ENCODE measurements at regions not wholly inside any gene's neighbourhood (a gene's known extent, or its start where the extent isn't known, plus 50 kb on each side); places are given as distances from the start of the nearest gene placed in this dataset.

DNA sequence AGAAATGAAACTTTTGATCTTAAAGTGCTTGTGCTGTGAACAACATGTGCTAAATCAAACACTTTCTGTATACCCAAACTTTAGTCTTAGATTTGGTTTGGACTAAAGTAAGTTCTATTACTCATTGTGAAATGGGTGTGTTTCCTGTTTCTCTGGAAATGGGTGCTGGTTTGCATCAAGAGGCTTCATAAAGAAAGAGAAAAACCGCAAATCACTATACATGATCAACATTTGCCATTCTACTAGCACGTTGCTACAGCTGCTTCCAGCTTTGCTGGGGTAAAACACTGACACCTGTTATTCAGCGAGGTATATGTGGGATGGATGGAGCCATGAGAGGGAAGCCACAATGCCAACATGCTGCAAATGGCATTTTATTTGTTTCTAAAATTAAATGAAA, 547.0 kb upstream of the ACVR2A start:
- no peak overlapping the region for H3K27ac ChIP-seq
- CTCF ChIA-PET, result no interaction called here
- TF ChIP-seq, protein P1, sequence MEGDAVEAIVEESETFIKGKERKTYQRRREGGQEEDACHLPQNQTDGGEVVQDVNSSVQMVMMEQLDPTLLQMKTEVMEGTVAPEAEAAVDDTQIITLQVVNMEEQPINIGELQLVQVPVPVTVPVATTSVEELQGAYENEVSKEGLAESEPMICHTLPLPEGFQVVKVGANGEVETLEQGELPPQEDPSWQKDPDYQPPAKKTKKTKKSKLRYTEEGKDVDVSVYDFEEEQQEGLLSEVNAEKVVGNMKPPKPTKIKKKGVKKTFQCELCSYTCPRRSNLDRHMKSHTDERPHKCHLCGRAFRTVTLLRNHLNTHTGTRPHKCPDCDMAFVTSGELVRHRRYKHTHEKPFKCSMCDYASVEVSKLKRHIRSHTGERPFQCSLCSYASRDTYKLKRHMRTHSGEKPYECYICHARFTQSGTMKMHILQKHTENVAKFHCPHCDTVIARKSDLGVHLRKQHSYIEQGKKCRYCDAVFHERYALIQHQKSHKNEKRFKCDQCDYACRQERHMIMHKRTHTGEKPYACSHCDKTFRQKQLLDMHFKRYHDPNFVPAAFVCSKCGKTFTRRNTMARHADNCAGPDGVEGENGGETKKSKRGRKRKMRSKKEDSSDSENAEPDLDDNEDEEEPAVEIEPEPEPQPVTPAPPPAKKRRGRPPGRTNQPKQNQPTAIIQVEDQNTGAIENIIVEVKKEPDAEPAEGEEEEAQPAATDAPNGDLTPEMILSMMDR (conservative IDR thresholded peaks at IDR 0.05; ENCODE audit: low read depth), result no peak
- POLR2A ChIA-PET (ENCODE audit: low non-redundant PET), result no interaction called here
- no peak for DNase-seq (ENCODE audit: low spot score)

DNA sequence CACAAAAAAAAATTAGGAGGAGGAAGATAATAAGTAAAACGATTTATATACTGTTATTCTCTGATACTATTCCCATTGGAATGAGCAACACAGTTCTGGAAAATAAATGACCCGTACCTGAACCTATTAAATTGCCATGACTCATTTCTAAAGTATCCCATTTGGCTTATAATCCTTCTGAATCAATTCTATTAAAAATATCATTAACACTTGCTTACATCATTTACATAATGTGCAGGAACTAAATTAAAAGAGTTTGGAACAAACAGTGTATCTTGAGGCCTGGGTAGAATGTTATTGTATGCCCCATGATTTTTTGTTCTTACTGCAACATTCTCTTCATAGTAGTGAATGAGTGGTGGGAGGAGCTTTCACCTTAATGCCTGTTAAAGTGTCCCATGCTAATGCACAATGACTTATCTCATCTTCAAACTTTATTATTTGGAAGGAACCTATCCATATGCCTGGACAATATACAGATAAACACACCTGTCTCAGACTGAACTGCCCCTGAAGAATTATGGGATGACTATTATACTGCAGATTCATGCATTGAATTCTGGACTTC, 549.9 kb upstream of the ACVR2A start:
- TF ChIP-seq, protein P1 (conservative IDR thresholded peaks at IDR 0.05; ENCODE audit: low read depth), result no peak
- CTCF ChIA-PET, result no interaction called here
- POLR2A ChIA-PET (ENCODE audit: low non-redundant PET), result no interaction called here
- DNase-seq (ENCODE audit: low spot score), result peak; percentile 57
- no peak overlapping the region for H3K27ac ChIP-seq

DNA sequence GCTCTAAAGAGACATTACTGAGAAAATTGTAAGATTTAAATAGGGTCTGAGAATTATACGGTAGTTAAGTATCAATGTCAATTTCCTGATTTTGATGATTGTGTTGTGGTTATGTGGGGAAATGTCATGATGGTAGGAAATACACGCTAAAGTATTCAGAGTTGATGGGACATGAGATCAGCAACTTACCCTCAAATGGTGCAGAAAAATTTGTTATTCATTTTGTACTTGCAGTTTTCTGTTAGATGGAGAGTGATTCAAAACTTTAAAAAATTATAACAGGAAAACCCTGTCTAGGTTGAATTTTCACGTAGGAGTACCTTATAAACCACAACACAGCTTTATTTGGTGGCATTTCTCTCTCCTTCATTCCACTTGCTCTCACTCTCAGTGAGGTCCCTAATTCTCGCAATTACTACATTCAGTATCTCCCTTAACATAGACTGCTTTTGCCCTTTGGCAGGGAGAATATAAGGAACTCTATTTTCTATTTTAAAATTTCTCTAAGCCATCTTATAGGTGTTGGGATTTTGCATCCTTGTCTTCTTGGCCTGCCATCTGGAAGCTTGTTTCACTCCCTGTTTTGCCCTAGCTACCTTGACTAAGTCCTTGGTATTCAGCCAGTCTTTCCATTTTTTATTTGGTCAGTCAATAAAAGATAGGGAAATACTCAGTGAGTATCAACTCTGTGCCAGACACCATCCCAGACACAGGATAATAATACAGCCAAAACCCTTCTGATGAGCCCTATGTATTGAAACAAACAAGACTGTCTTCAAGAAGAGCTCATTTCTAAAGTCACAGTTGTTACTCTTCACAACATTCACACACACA, 550.6 kb upstream of the ACVR2A start:
- TF ChIP-seq, protein P1 (conservative IDR thresholded peaks at IDR 0.05; ENCODE audit: low read depth), result no peak
- no peak for DNase-seq (ENCODE audit: low spot score)
- ChIA-PET CTCF (no interaction called here), POLR2A (ENCODE audit: low non-redundant PET) (no interaction called here)
- H3K27ac ChIP-seq, result no peak overlapping the region

DNA sequence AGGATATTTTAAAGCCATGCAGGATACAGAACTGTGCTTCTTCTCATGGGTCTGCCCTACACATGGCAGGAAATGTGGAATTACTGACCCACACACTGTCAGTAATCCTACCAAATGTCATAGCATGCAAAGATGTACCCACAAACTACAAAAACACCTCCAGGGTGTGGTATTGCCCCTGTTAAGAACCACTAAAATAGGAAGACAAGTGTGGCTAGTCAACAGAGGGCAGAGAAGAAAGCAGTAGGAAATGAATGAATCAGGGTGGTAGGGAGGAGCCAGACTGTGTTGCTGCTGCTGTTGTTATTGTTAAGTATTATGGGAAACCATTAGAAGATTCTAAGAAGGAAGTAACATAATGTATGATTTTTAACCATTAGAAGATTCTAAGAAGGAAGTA, 556.7 kb upstream of the ACVR2A start:
- TF ChIP-seq, protein P1 (conservative IDR thresholded peaks at IDR 0.05; ENCODE audit: low read depth), result no peak
- ChIA-PET CTCF (no interaction called here), POLR2A (ENCODE audit: low non-redundant PET) (no interaction called here)
- DNase-seq (ENCODE audit: low spot score), result no peak
- no peak overlapping the region for H3K27ac ChIP-seq

DNA sequence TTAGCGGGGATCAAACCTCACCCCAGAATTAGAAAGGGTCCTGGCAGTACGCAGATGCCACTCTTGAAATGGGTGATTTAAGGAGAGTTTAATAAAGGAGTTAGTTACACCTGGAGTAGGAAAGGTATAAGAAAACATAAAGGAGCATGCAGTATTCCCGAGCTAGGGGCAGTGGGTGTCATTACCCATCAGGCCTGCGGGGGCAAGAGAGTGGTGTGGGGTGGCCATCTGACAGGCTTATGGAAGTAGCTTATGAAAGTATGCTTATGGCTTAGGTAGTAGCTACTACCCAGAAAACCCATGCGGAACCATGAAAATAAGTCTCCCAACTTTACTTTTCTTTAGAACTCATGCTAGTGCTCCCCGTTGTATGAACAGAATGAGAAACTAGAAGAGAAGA, 568.9 kb upstream of the ACVR2A start:
- ChIA-PET CTCF (interaction anchor here (0.8 to 1.3 kb wide), 3 partner anchors 18 to 547 kb away, joined by 3 read pairs; no protein-coding TSS in a partner anchor), POLR2A (ENCODE audit: low non-redundant PET) (no interaction called here)
- TF ChIP-seq, protein P1 (conservative IDR thresholded peaks at IDR 0.05; ENCODE audit: low read depth), result 0 out of 2 replicates have a peak, but pooled peaks have one; percentile 12
- no peak for DNase-seq (ENCODE audit: low spot score)
- H3K27ac ChIP-seq, result no peak overlapping the region

DNA sequence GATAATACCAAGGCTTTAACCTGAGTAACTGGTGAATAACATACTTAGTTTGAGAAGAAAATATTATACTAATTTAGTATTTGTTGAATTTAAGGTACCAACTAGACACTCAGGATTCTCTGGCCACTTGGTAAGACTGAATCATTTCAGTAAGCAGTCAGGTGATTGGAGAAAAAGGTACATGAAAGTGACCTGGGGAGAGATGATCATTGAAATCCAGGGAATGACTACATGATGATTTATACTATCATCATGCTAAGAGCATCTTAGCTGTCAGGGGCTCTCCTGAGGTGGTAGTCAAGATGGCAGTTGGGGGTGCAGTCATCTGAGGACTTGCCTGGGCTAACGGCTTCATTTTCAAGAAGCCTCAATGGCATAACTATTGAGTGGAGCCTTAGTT, 571.2 kb upstream of the ACVR2A start:
- H3K27ac ChIP-seq, result no peak overlapping the region
- no peak for DNase-seq (ENCODE audit: low spot score)
- TF ChIP-seq, protein P1 (conservative IDR thresholded peaks at IDR 0.05; ENCODE audit: low read depth), result no peak
- ChIA-PET POLR2A (ENCODE audit: low non-redundant PET) (no interaction called here), CTCF (interaction anchor here (0.6 kb wide), 1 partner anchor 248 kb away, joined by 3 read pairs; no protein-coding TSS in a partner anchor)
